Mammary epithelial cell (primary cell): ENCODE measurements at regions not wholly inside any gene's neighbourhood (a gene's known extent, or its start where the extent isn't known, plus 50 kb on each side); places are given as distances from the start of the nearest gene placed in this dataset.

Source experiments
- CTCF ChIP-seq, 2 donors: IDR thresholded peaks in 1 of 2; conservative IDR thresholded peaks in 1 of 2; 2 replicates each; pipeline ENCODE4 v1.5.1; 2011 to 2012; ENCODE audit warnings: inconsistent platforms in 2 of 2, low read length in 2 of 2, mild to moderate bottlenecking in 2 of 2, control low read depth in 1 of 2, low read depth in 1 of 2; ENCODE audit not compliant: insufficient read depth in 1 of 2; ENCODE audit errors: extremely low read depth in 1 of 2
- EZH2 ChIP-seq: IDR thresholded peaks from 2 replicates; pipeline ENCODE4 v1.6.1; 2012; ENCODE audit warnings: low read length, inconsistent platforms, borderline replicate concordance

GRCh38 chr14:26963711-26964110, 365.9 kb upstream of the NOVA1 start:
- no peak for TF ChIP-seq EZH2
- no peak for TF ChIP-seq CTCF (conservative IDR thresholded peaks at IDR 0.05 in 1 of 2, IDR thresholded peaks at IDR 0.05 in 1 of 2; ENCODE audit: extremely low read depth in 1 of 2, insufficient read depth in 1 of 2, low read depth in 1 of 2, low read length in 2 of 2)
